Putamen (tissue), 1 donor: ENCODE measurements at regions not wholly inside any gene's neighbourhood (a gene's known extent, or its start where the extent isn't known, plus 50 kb on each side); places are given as distances from the start of the nearest gene placed in this dataset.

Experiments
- DNase-seq: peaks from one replicate; pipeline ENCODE4 v3.0.0-alpha.2; 2016; ENCODE audit warnings: low spot score

- DNase-seq, result no peak
Observed at GRCh38 chr11:131300439-131300717, 70.0 kb upstream of the NTM start.

- peak; percentile 61 for DNase-seq
Observed at GRCh38 chr11:131301306-131301705, 69.1 kb upstream of the NTM start.

- no peak for DNase-seq
Observed at GRCh38 chr11:131302836-131303235, 67.6 kb upstream of the NTM start.

DNA sequence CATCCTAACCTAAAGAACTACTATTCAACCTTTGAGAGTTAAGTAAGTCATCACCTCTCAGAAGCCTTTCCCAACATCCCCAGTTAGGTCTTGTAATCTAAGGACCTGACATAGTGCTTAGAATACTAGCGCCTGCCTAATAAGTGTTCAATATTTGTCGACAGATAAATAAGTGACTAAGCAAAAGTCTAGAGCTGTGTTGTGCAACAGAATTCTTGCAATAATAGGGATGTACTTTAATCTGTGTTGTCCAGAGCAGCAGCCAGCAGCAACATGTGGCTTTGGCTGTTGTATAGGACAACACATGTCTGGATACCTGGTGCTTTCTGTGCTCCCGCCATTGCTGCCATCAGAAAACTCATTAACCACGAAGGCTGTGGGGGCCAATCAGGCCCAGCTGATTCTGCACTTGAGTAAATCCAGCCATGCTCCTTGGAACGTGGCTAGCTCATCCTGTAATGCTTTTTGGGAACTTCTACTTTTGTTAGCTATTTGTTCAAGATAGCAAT, 66.8 kb upstream of the NTM start:
- no peak for DNase-seq

DNA sequence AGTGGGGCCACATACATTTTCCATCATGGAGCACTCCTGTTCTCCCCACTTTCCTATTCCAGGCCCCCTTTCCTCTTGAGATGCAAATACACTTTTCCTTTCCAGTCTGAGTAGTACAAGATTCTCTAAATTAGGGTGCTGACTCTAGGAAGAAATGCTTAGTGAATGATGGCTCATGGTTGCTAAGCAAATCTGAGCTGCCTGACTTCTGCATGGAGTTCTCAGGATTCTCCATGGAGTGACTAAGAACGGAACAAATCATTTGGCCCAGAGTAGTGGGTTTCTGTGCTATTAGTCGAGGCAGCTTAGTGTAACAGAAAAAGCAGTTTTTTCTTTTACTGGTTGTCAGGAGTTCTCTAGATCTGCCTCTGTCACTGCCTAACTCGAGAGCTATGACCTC, 65.4 kb upstream of the NTM start:
- peak; percentile 30 for DNase-seq

DNA sequence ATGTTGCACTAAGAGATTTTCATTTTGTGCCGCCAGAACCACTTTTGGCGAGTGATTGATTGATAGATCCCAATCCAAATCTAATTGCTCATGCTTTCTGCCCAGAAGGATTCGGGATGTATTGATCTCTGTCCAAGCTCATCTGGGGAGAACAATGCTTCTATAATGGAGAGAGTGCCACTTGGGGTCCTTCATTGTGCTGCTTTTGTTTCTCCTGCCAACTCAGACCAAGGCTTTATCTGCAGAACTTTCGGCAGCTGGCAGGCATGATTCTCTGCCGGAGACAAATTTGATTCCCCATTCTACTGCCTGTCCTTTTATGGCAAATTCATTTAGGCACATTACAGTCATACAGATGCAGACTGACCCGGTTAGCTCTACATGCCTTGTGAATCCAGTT, 62.9 kb upstream of the NTM start:
- peak; percentile 15 for DNase-seq

DNA sequence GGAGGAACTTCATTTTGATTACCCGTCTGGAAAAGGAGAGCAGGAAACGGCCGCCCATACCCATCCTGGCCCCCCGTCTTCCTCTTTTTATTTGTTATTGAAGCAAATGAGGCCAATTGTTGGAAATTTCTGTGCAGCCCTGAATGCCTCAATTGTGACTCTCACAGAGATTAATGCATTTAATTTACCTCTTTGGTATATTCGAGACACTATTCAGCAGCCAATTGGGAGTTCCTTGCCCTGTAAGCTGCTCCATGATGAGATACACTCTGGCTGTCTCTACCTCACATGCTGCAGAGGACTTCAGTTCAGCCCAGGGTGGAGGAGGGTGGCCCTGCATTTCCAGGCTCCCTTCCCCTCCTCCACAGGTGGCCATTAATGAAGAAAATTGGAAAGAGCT, 60.6 kb upstream of the NTM start:
- DNase-seq, result no peak

- no peak for DNase-seq
Observed at GRCh38 chr11:131311776-131312514, 58.5 kb upstream of the NTM start.
